ENCODE measurements at regions not wholly inside any gene's neighbourhood (a gene's known extent, or its start where the extent isn't known, plus 50 kb on each side); places are given as distances from the start of the nearest gene placed in this dataset.
"Not testable (repeated sequence)": the region's sequence is repeated elsewhere in the genome, so short reads cannot be mapped to it uniquely, and the experiment has no call there.

DNA sequence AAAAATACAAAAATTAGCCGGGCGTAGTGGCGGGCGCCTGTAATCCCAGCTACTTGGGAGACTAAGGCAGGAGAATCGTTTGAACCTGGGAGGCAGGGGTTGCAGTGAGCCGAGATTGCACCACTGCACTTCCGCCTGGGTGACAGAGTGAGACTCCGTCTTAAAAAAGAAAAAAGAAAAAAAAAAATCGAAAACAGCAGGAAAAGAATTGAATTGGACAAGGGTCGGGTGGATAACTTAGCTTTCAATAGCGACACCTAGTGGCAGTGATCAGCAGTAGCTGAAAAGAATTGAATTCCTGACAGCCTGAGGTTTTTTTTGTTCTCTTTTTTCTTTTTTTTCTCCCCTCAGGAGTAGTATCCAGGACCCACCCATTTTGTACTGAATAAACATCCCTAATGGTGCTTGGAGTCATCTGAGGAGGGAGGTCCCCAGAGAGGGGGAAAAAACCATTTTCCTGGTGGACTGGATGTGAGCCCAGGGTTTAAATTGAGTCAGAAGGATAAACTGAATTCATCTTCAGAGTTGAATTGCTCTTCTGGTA is 55.1 kb downstream of the CYCS start:
- DNase-seq: peak; percentile 54

DNA sequence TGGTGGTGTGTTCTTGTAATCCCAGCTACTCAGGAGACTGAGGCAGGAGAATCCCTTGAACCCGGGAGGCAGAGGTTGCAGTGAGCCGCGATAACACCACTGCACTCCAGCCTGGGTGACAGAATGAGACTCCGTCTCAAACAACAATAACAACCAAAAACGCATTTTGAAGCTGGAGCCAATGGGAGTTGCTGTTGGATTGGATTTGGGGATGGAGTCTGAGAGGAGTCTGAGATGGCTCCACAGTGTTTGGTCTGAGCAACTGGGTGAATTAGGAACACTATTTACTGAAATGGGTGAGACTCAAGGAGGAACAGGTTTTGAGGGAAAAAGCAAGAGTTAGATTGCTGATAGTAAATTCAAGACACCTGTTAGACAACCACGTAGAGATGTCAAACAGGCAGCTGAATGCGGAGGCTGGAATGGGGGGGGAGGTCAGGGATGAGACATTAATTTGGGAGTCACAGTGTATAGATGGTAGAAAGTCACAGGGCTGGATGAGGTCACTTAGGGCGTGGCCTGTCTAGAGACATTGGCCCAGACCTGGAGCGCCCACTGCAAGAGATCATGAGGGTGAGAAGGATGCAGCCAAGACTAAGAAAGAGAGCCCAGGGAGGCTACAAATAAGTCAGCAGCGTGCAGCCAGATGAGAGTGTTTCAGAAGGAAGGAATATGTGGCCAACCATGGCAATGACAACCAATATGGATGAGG is 56.4 kb downstream of the CYCS start:
- DNase-seq: no peak

- DNase-seq: no peak
Measured at GRCh38 chr7:25067726-25068501, 57.1 kb downstream of the CYCS start.

GRCh38 chr7:25066253-25066652 is 58.8 kb downstream of the CYCS start:
- no peak for DNase-seq

GRCh38 chr7:25062380-25062779 is 62.7 kb downstream of the CYCS start:
- no peak for DNase-seq

- DNase-seq: no peak
Measured at GRCh38 chr7:25060487-25061055, 64.5 kb downstream of the CYCS start.

DNA sequence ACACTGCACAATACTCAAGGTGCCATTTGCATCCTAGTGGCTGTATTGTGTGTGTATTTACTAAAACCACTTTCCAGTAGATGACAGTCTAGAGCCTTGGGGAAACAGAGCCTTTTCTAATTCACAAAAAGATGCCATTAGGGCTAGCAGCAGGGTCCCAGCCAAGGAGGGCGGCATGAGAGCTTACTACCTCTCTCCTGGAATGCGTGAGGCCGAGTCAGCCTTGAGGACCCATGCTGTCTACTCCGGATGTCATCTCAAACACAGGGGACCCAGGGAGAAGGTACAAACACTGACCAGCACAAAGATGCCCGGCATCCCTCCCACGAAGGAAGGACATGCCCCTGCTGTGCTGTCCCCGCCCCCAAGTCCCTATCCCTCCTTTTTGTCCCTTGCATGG is 65.5 kb downstream of the CYCS start:
- DNase-seq: no peak

GRCh38 chr7:25056368-25056767 is 68.7 kb downstream of the CYCS start:
- no peak for DNase-seq

DNA sequence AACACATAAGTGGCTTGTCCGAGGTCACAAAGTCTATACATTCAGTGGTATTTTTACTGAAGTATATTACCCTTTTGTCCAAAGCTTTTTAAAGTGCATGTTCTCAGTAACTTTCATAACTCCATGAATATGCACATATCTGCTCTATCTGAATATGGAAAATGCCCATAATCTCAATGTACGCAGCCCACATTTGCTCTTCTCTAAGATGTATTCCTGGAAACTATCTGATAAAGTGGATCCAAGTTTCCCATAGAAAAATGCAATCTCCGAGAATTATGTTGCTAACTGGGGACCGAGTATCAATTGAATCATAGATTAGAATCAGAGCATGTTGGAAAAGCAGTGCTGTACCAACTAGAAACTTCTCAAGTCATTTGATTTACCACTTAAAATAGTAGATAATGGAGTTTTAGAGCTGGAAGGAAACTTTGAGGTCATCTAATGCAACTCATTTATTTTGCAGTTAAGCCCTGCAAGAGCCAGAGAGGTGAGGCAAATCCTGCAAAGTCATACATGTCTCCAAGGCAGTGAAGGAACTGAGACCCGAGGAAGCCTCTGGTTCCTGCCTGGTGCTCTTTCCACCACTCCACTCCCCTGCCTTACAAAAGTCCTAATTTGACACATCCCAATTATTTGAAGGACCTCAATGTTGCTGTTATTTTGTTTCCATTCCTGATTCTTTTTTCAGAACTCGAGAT is 69.4 kb downstream of the CYCS start:
- DNase-seq: no peak

DNA sequence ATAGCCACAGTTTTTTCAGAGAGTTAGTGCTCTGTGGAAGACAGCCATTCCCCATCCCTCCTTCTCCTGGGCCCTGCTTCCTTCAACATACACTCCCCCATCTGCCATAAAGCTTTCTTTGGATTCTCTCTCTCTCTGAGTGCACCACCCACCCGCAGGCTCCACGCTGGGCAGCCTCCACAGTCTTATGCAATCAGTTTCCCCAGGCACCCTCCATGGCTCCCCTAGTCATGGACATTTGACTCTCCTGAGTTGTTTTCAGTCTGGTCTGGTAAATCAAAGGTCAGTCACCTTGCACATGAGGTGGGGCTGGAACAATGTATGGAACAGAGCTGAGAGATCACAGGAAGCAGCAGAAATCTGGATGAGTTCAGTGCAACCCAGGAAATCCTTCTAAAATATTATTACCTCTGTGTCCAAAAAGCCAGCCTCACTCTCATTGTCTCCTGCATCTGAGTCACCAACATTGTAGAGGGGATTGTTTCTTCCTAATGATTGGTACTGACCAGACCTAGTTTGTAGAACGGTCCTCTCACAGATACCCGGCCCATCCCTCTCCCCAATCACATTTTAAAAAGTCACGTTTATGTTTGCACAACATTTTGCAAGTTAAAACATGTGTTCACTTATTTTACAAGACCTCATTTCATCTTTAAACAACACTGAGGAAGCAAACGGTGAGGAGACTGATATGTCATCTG is 70.1 kb downstream of the CYCS start:
- DNase-seq: no peak

- DNase-seq: no peak
Measured at GRCh38 chr7:25050223-25050622, 70.2 kb upstream of the OSBPL3 start.

DNA sequence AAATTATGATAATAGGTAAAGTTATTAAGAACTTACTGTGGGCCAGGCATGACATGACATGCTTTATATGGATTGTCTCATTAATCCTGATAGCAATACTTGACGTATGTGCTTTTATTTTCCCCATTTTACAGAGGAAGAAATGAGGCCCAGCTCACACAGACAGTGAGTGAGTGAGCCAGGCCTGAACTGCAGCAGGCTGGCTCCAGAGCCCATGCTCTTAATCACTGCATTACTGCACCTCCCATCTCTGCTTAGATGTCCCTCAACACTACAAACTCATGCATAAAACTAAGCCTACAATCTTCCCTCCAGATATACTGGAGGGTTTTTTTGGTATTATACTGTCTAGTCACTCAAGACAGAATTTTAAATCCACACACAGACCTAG is 68.5 kb upstream of the OSBPL3 start:
- DNase-seq: no peak

GRCh38 chr7:25047571-25048443 is 67.8 kb upstream of the OSBPL3 start:
- not testable (repeated sequence) for DNase-seq

- no peak for DNase-seq
Measured at GRCh38 chr7:25037325-25037724, 57.3 kb upstream of the OSBPL3 start.

GRCh38 chr7:25035274-25035673 is 55.3 kb upstream of the OSBPL3 start:
- no peak for DNase-seq

- no peak for DNase-seq
Measured at GRCh38 chr7:25034136-25034535, 54.2 kb upstream of the OSBPL3 start.

- DNase-seq: no peak
Measured at GRCh38 chr7:25032774-25033743, 53.1 kb upstream of the OSBPL3 start.

- DNase-seq: no peak
Measured at GRCh38 chr7:25031432-25031831, 51.5 kb upstream of the OSBPL3 start.

DNA sequence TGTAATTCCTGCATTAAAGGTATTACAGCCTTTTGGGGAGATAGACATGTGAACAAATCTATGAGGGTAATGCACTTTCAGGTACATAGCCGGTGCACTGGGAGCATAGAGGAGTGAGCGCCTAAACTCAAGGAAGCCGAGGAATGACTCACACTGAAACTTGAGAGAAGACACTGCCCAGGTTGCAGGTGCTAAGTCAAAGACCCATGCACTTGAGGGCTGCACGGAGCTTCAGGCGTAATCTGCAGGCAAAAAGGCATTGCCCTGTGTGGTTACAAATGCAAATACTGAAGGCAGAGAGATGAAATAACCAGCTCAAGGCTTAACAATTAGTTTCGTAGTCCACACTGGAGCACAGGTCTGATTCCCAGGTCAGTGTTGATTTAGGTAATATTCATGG is 51.0 kb upstream of the OSBPL3 start:
- no peak for DNase-seq
